Activated T-cell treated with anti-CD3 and anti-CD28 coated beads for 24 hours (primary cell): ENCODE measurements at regions not wholly inside any gene's neighbourhood (a gene's known extent, or its start where the extent isn't known, plus 50 kb on each side); places are given as distances from the start of the nearest gene placed in this dataset.

ENCODE experiments used
- DNase-seq: peaks from one replicate; pipeline ENCODE4 v3.0.0-alpha.2; 2020; ENCODE audit warnings: low read depth

DNA sequence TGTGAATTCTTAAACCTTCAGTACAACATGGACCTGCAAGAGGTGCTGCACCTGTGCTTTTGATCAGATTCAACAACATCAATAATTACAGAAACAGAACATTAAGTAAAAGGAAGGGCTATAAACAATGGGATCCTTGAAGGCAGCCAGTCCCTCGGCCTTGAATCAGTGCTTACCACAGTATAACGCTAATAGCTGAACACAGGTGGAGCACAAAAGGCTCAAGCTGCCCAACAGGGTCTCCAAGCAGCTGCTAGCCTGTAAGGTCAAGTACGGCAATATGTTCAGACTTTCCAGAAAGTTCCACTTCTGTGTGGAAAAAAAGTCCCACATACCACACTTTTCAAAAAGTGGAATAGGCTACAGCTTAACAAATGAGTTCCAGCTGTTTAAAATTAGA is 61.9 kb upstream of the ITGA1 start:
- DNase-seq = no peak

DNA sequence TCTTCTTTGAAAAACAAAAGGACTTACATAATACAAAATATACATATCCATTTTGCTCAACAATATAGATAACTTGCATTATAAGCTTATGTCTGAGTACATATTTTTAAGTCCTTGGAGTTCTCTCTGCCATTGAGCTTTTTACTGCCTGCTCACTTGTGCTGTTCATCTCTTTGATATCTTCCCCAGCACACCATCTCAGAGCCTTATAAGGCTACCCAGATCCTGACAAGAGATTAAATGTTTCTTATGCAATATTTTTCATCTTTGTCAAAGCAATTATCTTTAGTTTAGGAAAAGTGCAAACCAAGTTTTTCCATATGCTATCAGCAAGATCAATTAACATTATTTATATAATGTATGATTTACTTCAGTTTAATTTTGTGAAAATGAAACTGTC is 60.7 kb upstream of the ITGA1 start:
- DNase-seq = no peak

DNA sequence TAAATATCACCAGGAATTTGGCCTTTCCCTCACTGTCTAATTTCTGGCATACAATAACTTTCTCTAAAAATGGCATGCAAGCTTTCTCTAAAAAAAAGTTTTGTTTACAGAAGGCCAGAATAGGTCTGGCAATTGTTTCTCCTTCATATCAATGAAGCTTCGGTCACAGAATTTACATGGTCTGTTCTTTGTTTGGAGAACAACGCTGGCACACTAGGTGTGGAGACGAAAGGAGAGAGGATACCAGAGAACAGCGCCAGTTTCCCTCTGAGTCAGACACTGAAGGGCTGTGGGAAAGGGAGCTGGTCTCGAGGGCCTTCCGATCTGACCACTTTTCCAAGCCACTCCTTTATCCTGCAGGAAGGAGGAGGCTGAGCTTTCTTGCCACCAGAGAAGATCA is 60.1 kb upstream of the ITGA1 start:
- DNase-seq = no peak

DNA sequence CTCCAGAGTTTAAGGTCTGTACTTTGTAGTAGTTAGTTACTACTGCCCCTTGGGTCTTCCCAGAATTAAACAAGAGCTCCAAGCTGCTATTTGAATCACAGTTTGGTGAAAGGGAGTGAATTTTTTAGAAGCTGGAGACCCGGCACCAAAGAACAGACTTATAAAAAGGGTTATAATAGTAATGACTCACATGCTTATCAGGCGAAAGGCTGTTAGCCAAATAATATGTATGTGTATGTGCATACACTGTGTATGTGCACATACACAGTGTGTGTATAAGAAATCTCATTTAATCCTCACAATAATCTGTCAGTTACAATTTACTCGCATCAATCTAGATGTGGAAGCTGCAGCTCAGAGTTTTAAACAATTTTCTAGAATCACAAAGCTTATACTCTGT is 59.5 kb upstream of the ITGA1 start:
- DNase-seq = no peak

DNA sequence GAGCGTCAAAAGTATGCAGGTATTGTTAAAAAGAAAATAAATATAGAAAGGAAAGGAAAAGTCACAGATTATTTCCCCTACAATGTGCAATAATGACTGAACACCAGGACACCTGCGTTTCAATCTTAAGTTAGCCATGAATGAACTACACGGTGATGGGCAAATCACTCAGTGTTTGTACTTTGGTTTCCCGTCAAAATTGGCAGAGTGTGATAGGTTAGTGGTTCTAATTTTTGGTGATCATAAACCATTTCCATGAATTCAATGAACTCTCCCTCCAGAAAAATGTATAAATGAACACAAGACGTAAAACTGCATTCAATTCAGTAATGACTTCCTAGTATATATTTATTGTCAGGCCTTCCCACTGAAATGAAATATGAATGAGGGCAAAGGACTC is 59.0 kb upstream of the ITGA1 start:
- DNase-seq = no peak

DNA sequence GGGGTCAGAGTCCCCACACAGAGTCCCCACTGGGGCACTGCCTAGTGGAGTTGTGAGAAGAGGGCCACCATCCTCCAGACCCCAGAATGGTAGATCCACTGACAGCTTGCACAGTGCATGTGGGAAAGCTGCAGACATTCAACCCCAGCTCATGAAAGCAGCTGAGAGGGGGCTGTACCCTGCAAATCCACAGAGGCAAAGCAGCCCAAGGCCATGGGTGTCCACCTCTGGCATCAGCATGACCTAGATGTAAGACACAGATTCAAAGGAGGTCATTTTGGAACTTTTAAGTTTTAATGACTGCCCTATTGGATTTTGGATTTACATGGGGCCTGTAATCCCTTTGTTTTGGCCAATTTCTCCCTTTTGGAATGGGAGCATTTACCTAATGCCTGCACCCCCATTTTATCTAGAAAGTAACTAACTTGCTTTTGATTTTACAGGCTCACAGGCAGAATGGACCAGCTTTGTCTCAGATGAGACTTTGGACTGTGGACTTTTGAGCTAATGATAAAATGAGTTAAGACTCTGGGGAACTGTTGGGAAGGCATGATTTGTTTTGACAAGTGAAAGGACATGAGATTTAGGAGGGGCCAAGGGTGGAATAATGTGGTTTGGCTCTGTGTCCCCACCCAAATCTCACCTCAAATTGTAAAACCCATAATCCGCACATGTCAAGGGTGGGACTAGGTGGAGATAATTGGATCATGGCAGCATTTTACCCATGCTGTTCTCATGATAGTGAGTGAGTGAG is 56.3 kb upstream of the ITGA1 start:
- DNase-seq = no peak

DNA sequence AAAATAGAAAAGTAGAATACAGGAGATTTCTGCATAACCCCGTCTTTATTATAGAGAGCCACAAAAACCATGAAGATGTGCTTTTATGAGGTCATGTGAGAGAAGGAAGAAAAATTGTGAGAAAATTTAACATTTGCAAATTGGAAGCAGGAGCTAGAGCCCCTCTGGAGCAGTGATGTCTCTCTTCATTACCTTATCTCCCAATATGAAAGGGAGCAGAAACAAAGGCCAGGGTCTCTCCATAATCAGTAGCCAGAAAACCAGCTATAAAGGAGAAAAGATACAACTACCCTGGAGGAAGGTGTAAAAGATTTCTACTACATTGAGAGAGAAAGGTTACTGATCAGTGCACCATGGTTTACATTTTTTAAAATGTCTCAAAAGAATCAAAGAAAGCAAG is 53.2 kb upstream of the ITGA1 start:
- DNase-seq = no peak

DNA sequence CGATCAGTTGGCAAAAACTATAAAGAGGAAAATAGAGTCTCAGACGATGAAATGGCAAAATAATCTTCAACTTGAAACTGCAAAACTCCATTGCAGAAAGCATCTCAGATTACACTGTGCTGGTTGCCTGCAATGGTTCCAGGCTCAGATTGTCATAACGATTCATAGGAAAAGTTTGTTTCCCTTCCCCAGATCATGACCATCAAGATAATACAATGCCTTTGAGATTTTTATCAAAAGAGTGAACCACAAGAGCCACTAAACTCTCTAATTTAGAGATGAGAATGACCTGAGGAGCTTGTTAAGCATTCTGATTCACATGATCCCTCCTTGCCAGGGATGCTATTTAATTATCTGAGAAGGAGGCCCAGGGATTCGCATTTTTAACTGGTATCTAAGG is 52.6 kb upstream of the ITGA1 start:
- no peak for DNase-seq
